NT2/D1 (cell line): ENCODE measurements at regions not wholly inside any gene's neighbourhood (a gene's known extent, or its start where the extent isn't known, plus 50 kb on each side); places are given as distances from the start of the nearest gene placed in this dataset.

Source experiments
- SUZ12 ChIP-seq: IDR thresholded peaks from 2 replicates; pipeline ENCODE4 v1.6.1; 2011; ENCODE audit not compliant: insufficient read length, insufficient read depth; ENCODE audit errors: extremely low read depth
- YY1 ChIP-seq: IDR thresholded peaks from 2 replicates; pipeline ENCODE4 v1.6.1; 2011; ENCODE audit not compliant: insufficient read length, insufficient read depth
- ZNF274 ChIP-seq: IDR thresholded peaks from 2 replicates; pipeline ENCODE4 v1.6.1; 2011; ENCODE audit warnings: mild to moderate bottlenecking, low read depth, low read length

DNA sequence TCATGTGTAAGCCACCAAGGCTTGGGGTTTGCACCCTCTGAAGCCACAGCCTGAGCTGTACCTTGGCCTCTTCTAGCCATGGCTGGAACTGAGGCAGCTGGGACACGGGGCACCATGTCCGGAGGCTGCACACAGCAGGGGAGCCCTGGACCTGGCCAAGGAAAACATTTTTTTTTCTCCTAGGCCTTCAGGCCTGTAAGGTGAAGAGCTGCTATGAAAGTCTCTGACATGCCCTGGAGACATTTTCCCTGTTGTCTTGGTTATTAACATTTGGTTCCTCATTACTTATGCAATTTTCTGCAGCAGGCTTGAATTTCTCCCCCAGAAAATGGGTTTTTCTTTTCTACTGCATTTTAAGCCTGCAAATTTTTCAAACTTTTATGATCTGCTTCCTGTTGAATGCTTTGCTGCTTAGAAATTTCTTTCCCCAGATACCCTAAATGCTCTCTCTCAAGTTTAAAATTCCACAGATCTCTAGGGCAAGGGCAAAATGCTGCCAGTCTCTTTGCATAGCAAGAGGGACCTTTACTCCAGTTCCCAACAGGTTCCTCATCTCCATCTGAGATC lies 295.8 kb downstream of the LTN1 start:
- TF ChIP-seq YY1 = no peak
- TF ChIP-seq SUZ12 = no peak
- TF ChIP-seq ZNF274 = no peak
